SK-N-SH (cell line): ENCODE measurements at regions not wholly inside any gene's neighbourhood (a gene's known extent, or its start where the extent isn't known, plus 50 kb on each side); places are given as distances from the start of the nearest gene placed in this dataset.

Experiments
- CTCF ChIA-PET: fragments of 300-600, 350-600 bp; formaldehyde crosslinking; extraction: SDS; loops from one replicate; lab custom pipeline; 2021; lab: Yijun Ruan, JAX
- POLR2A ChIA-PET: fragments of 350-600 bp; sonication (Branson Sonifier 250); formaldehyde crosslinking; extraction: SDS; loops from one replicate; lab custom pipeline; 2020; ENCODE audit warnings: antibody characterized with exemption, inconsistent platforms; lab: Yijun Ruan, JAX
- DNase-seq: peaks from one replicate; pipeline ENCODE4 v3.0.0; 2012
- H2AFZ ChIP-seq: fragments of 200-600 bp; sonication (generic); 2 replicates; pipeline ENCODE4 v1.8.1; 2016; ENCODE audit warnings: antibody characterized with exemption, mild to moderate bottlenecking, low read depth
- H3F3A ChIP-seq: fragments of 200-600 bp; sonication (generic); replicated peaks from 2 replicates; pipeline ENCODE3; 2016; ENCODE audit warnings: antibody characterized with exemption, mild to moderate bottlenecking; ENCODE audit not compliant: insufficient read depth
- H3K27ac ChIP-seq, 2 experiments: fragments of 200-500 bp in 1 of 2; fragments of 200-600 bp in 1 of 2; sonication (Bioruptor generic) in 1 of 2; sonication (generic), shearing (Covaris generic) in 1 of 2; 2 replicates each; pipeline versions ENCODE4 v1.5.1 to v1.6.1; 2014 to 2016; ENCODE audit warnings: low read depth in 2 of 2, inconsistent platforms in 1 of 2, low read length in 1 of 2, mild to moderate bottlenecking in 1 of 2, mixed read lengths in 1 of 2
- H3K27me3 ChIP-seq: fragments of 200-600 bp; sonication (generic), shearing (Covaris generic); 2 replicates; pipeline ENCODE4 v1.6.1; 2016; ENCODE audit warnings: mixed run types; ENCODE audit not compliant: insufficient read depth
- H3K36me3 ChIP-seq, 2 experiments: fragments of 200-500 bp in 1 of 2; fragments of 200-600 bp in 1 of 2; sonication (Bioruptor generic) in 1 of 2; sonication (generic) in 1 of 2; replicated peaks in 1 of 2; 2 replicates each; pipeline versions ENCODE3 to v1.5.1; 2014 to 2016; ENCODE audit warnings: low read length in 1 of 2, mild to moderate bottlenecking in 1 of 2; ENCODE audit not compliant: insufficient read depth in 2 of 2, control insufficient read depth in 1 of 2
- H3K4me1 ChIP-seq, 2 experiments: fragments of 200-500 bp in 1 of 2; fragments of 200-600 bp in 1 of 2; sonication (Bioruptor generic) in 1 of 2; sonication (generic), shearing (Covaris generic) in 1 of 2; 2 replicates each; pipeline versions ENCODE4 v1.5.1 to v1.6.1; 2014 to 2016; ENCODE audit warnings: low read depth in 1 of 2, low read length in 1 of 2, mixed run types in 1 of 2; ENCODE audit not compliant: insufficient read depth in 2 of 2, control insufficient read depth in 1 of 2
- H3K4me2 ChIP-seq: fragments of 200-600 bp; sonication (generic), shearing (Covaris generic); 2 replicates; pipeline ENCODE4 v1.6.1; 2017; ENCODE audit warnings: mixed run types
- H3K4me3 ChIP-seq, 2 experiments: fragments of 200-500 bp in 1 of 2; fragments of 200-600 bp in 1 of 2; sonication (Bioruptor generic) in 1 of 2; sonication (generic), shearing (Covaris generic) in 1 of 2; 2 replicates each; pipeline versions ENCODE4 v1.5.1 to v1.8.1; 2014 to 2016; ENCODE audit warnings: low read depth in 2 of 2, inconsistent platforms in 1 of 2, low read length in 1 of 2, mild to moderate bottlenecking in 1 of 2, mixed read lengths in 1 of 2, moderate library complexity in 1 of 2
- H3K79me2 ChIP-seq: fragments of 200-600 bp; sonication (generic); 2 replicates; pipeline ENCODE4 v1.8.1; 2017; ENCODE audit warnings: mild to moderate bottlenecking; ENCODE audit not compliant: insufficient read depth
- H3K9ac ChIP-seq: fragments of 200-600 bp; sonication (generic); 2 replicates; pipeline ENCODE4 v1.6.1; 2017; ENCODE audit warnings: mixed run types
- H3K9me2 ChIP-seq: fragments of 200-600 bp; sonication (generic); 2 replicates; pipeline ENCODE4 v1.6.1; 2017; ENCODE audit warnings: mixed run types
- H3K9me3 ChIP-seq: fragments of 200-600 bp; sonication (generic); 2 replicates; pipeline ENCODE4 v1.6.1; 2017; ENCODE audit warnings: mixed run types, mild to moderate bottlenecking, moderate library complexity
- H4K20me1 ChIP-seq: fragments of 200-600 bp; sonication (generic); 2 replicates; pipeline ENCODE4 v1.6.1; 2017; ENCODE audit warnings: mild to moderate bottlenecking, mixed run types; ENCODE audit not compliant: insufficient read depth
- CHD2 ChIP-seq: fragments of 150-350 bp; IDR thresholded peaks from 2 replicates; pipeline ENCODE4 v1.6.1; 2018; ENCODE audit warnings: low read length; ENCODE audit not compliant: partially characterized antibody
- CTCF ChIP-seq: fragments of 200-600 bp; sonication (generic); IDR thresholded peaks from 2 replicates; pipeline ENCODE4 v1.6.1; 2017; ENCODE audit warnings: antibody characterized with exemption, mild to moderate bottlenecking, moderate library complexity
- EZH2phosphoT487 ChIP-seq: fragments of 200-600 bp; sonication (generic); IDR thresholded peaks from 2 replicates; pipeline ENCODE4 v1.6.1; 2017; ENCODE audit warnings: low read depth, mixed run types, mild to moderate bottlenecking, antibody characterized with exemption, moderate library complexity, borderline replicate concordance
- FOSL2 ChIP-seq: IDR thresholded peaks from 2 replicates; pipeline ENCODE4 v1.4.0; 2012; ENCODE audit warnings: low read depth, mild to moderate bottlenecking, moderate library complexity, borderline replicate concordance
- FOXJ3 ChIP-seq: sonication (generic); formaldehyde crosslinking; IDR thresholded peaks from 2 replicates; pipeline ENCODE4 v1.5.1; 2020; ENCODE audit warnings: mild to moderate bottlenecking, missing genetic modification reagents
- GATA2 ChIP-seq: sonication (generic); formaldehyde crosslinking; IDR thresholded peaks from 2 replicates; pipeline ENCODE4 v1.5.0; 2020; ENCODE audit warnings: mild to moderate bottlenecking, missing genetic modification reagents
- JUND ChIP-seq: IDR thresholded peaks from 2 replicates; pipeline ENCODE4 v1.4.0; 2012
- MAX ChIP-seq: IDR thresholded peaks from 2 replicates; pipeline ENCODE4 v1.4.0; 2012; ENCODE audit warnings: low read depth
- PBX3 ChIP-seq: IDR thresholded peaks from 2 replicates; pipeline ENCODE4; 2012
- POLR2AphosphoS5 ChIP-seq: IDR thresholded peaks from 2 replicates; pipeline ENCODE4 v1.6.1; 2012; ENCODE audit warnings: low read depth, low read length
- RAD21 ChIP-seq: IDR thresholded peaks from 2 replicates; pipeline ENCODE4 v1.6.1; 2012; ENCODE audit warnings: mild to moderate bottlenecking, low read length
- RCOR1 ChIP-seq: fragments of 150-350 bp; IDR thresholded peaks from 2 replicates; pipeline ENCODE4 v1.6.1; 2017; ENCODE audit warnings: antibody characterized with exemption, low read length
- REST ChIP-seq: IDR thresholded peaks from 2 replicates; pipeline ENCODE4 v1.6.1; 2012; ENCODE audit warnings: mild to moderate bottlenecking, low read depth, low read length, moderate library complexity
- USF1 ChIP-seq: IDR thresholded peaks from 2 replicates; pipeline ENCODE4 v1.4.0; 2012; ENCODE audit warnings: low read depth, borderline replicate concordance
- USF2 ChIP-seq: fragments of 150-350 bp; IDR thresholded peaks from 2 replicates; pipeline ENCODE4 v1.6.1; 2017; ENCODE audit warnings: antibody characterized with exemption, low read length, low read depth, borderline replicate concordance
- WGBS: methylation state at CpG from one replicate; pipeline ENCODE4 v1.1.6; 2017; ENCODE audit warnings: low lambda C conversion rate; 5-methylcytosine and 5-hydroxymethylcytosine counted together

- H3K9me2 ChIP-seq: no peaks in the 10 kb centered on the region
- TF ChIP-seq POLR2AphosphoS5 (no peak), EZH2phosphoT487 (no peak), GATA2 (CRISPR knock-in tag) (no peak), FOXJ3 (CRISPR knock-in tag) (no peak), RAD21 (no peak), PBX3 (no peak), MAX (no peak)
- H3K4me3 ChIP-seq: no peak overlapping the region
- H3K79me2 ChIP-seq: no peaks in the 10 kb centered on the region
- no peaks in the 10 kb centered on the region for H3K9me3 ChIP-seq
- H3K27ac ChIP-seq: no peak overlapping the region
- no peak overlapping the region for H3K9ac ChIP-seq
- H3F3A ChIP-seq: no peaks in the 10 kb centered on the region
- H3K36me3 ChIP-seq: no peaks in the 10 kb centered on the region
- no peaks in the 10 kb centered on the region for H4K20me1 ChIP-seq
- ChIA-PET CTCF (no interaction called here), POLR2A (no interaction called here)
- H2AFZ ChIP-seq: no peak overlapping the region
- DNase-seq: no peak
- no peaks in the 10 kb centered on the region for H3K27me3 ChIP-seq
- H3K4me2 ChIP-seq: no peak overlapping the region
- 72% methylated on average over 6 of the region's 6 CpGs for WGBS
- no peaks in the 10 kb centered on the region for H3K4me1 ChIP-seq
Observed at GRCh38 chr13:94784066-94784465, 71.7 kb upstream of the SOX21 start.

- H3K9ac ChIP-seq: no peak overlapping the region
- no peaks in the 10 kb centered on the region for H3K9me3 ChIP-seq
- H2AFZ ChIP-seq: no peak overlapping the region
- H3K9me2 ChIP-seq: no peaks in the 10 kb centered on the region
- no peak overlapping the region for H3K4me2 ChIP-seq
- ChIA-PET POLR2A (no interaction called here), CTCF (no interaction called here)
- H3K36me3 ChIP-seq: no peaks in the 10 kb centered on the region
- H3K79me2 ChIP-seq: no peaks in the 10 kb centered on the region
- H4K20me1 ChIP-seq: no peaks in the 10 kb centered on the region
- H3K27me3 ChIP-seq: no peaks in the 10 kb centered on the region
- WGBS: 69% methylated on average over 3 of the region's 3 CpGs
- no peak overlapping the region for H3K27ac ChIP-seq
- H3K4me1 ChIP-seq: no peaks in the 10 kb centered on the region
- H3F3A ChIP-seq: no peaks in the 10 kb centered on the region
- H3K4me3 ChIP-seq: no peak overlapping the region
- no peak for DNase-seq
- TF ChIP-seq USF1 (no peak), FOSL2 (no peak), RAD21 (no peak), JUND (no peak), CHD2 (no peak), PBX3 (no peak), USF2 (no peak), REST (no peak), MAX (no peak), CTCF (no peak), RCOR1 (no peak)
Observed at GRCh38 chr13:94783489-94783888, 71.1 kb upstream of the SOX21 start.
